GM12892 (cell line): ENCODE measurements at regions not wholly inside any gene's neighbourhood (a gene's known extent, or its start where the extent isn't known, plus 50 kb on each side); places are given as distances from the start of the nearest gene placed in this dataset.

Source experiments
- POLR2A ChIP-seq: IDR thresholded peaks from 2 replicates; pipeline ENCODE4 v1.6.1; 2011; ENCODE audit warnings: low read depth, low read length, control low read depth
- TAF1 ChIP-seq: IDR thresholded peaks from 2 replicates; pipeline ENCODE4 v1.6.1; 2011; ENCODE audit warnings: low read depth, mild to moderate bottlenecking, control low read depth, low read length, borderline replicate concordance

DNA sequence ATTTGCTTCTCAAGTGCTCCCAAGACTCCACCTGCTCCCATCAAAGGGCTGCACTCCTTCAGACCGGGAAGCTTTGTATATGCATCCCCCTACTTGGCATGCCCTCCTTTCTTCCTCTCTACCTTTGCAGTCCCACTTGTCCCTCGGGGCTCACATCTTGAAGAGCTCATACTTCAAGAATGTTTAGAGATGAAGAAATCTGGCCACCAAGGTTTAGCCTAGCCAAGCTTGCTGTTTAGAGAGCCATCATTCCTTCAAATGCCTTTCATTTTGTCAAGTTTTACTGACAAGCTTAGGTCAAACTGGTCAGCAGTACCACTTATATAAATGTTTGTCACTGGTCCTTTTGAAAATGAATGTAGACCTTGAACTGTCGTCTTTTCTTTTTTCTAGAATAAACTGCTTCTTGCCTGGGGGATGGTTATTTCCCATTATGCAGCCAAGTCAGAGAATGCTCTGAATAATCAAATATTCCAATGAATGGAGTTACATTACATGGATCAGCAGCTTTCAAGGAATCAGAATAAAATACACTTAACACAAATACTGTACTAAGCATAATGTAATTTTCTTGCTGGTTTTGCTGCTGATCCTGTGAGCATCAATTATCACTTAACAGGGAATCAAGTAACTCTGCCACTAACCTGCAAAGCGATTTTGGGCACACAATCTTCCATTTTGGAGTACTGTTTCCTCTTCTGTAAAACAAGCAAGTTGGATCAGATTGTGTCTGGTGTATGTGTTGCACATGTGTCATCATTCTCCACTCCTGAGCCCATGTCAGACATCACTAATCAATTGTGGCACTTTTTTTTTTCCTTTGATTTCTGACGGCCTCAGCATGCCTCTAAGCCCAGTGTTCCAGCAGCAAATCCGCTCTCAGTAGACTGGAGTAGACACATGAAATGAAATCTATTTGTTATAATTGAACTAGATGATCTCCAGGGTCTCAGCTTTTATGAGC, 357.9 kb downstream of the PTEN start:
- TF ChIP-seq TAF1 (no peak), POLR2A (no peak)
